HepG2 (cell line): ENCODE measurements at regions not wholly inside any gene's neighbourhood (a gene's known extent, or its start where the extent isn't known, plus 50 kb on each side); places are given as distances from the start of the nearest gene placed in this dataset.

ENCODE experiments used
- ATAC-seq: fragments of 200-7000 bp; cut with Tn5 transposase; 3 replicates; pipeline ENCODE4 v1.9.1; 2020; ENCODE audit warnings: mild to moderate bottlenecking, moderate library complexity
- BruUV-seq: library from RNA; stranded (reverse); fragments of 400-500 nt; replicated peaks from 2 replicates; lab custom pipeline; 2021; lab: Mats Ljungman, UMichigan
- CTCF ChIA-PET: fragments of 300-600 bp; formaldehyde crosslinking; extraction: SDS; loops from one replicate; lab custom pipeline; 2021; ENCODE audit warnings: low total read pairs, inconsistent platforms, low intra/inter-chr PET ratio; lab: Yijun Ruan, JAX
- POLR2A ChIA-PET: fragments of 350-600 bp; sonication (Branson Sonifier 250); formaldehyde crosslinking; loops from one replicate; lab custom pipeline; 2020; ENCODE audit warnings: antibody characterized with exemption, inconsistent platforms; lab: Yijun Ruan, JAX
- DNase-seq: peaks from one replicate; pipeline ENCODE4 v3.0.0-alpha.2; 2015; ENCODE audit warnings: low spot score
- FAIRE-seq: peaks from 3 replicates; lab custom pipeline; 2011; peaks lifted over from hg19 to GRCh38; lab: Jason Lieb, UNC
- H2AFZ ChIP-seq: one replicate; pipeline ENCODE4 v1.6.1; 2011; ENCODE audit warnings: low read length, inconsistent platforms
- H3K27ac ChIP-seq: fragments of 300-600 bp; 3 replicates; pipeline ENCODE4 v1.8.0; 2011; ENCODE audit warnings: mixed run types, mild to moderate bottlenecking, mixed read lengths, low read length, inconsistent platforms; ENCODE audit not compliant: insufficient read depth; ENCODE audit errors: extremely low read length
- H3K27me3 ChIP-seq, 2 experiments: fragments of 200-600 bp in 1 of 2; 2 replicates in 1 of 2; 3 replicates in 1 of 2; pipeline versions ENCODE4 v1.6.0 to v1.8.0; 2011; ENCODE audit warnings: low read length in 2 of 2, mild to moderate bottlenecking in 2 of 2, moderate library complexity in 2 of 2, inconsistent platforms in 1 of 2; ENCODE audit not compliant: insufficient read depth in 2 of 2, control insufficient read depth in 1 of 2
- H3K36me3 ChIP-seq, 2 experiments: fragments of 200-600 bp in 1 of 2; replicated peaks in 1 of 2; 2 replicates in 1 of 2; 3 replicates in 1 of 2; pipeline versions ENCODE4 v1.5.1 to v1.8.0; 2011; ENCODE audit warnings: low read length in 2 of 2, inconsistent platforms in 1 of 2; ENCODE audit not compliant: insufficient read depth in 2 of 2, control insufficient read depth in 1 of 2
- H3K4me1 ChIP-seq: 2 replicates; pipeline ENCODE4 v1.5.1; 2012; ENCODE audit warnings: low read length, inconsistent platforms; ENCODE audit not compliant: insufficient read depth
- H3K4me2 ChIP-seq: 2 replicates; pipeline ENCODE4 v1.6.0; 2011; ENCODE audit warnings: low read depth, low read length, inconsistent platforms
- H3K4me3 ChIP-seq, 3 experiments: fragments of 200-600 bp in 1 of 3; sonication (generic), shearing (Covaris generic) in 1 of 3; replicated peaks in 1 of 3; 2 replicates each; pipeline ENCODE4 v1.5.1; 2011 to 2016; ENCODE audit warnings: low read length in 3 of 3, inconsistent platforms in 2 of 3, low read depth in 2 of 3, mild to moderate bottlenecking in 2 of 3, control low read depth in 1 of 3, mixed read lengths in 1 of 3; ENCODE audit not compliant: insufficient read depth in 1 of 3
- H3K79me2 ChIP-seq: one replicate; pipeline ENCODE4 v1.6.1; 2011; ENCODE audit warnings: low read length, inconsistent platforms; ENCODE audit not compliant: insufficient read depth
- H3K9ac ChIP-seq: 2 replicates; pipeline ENCODE4 v1.6.0; 2011; ENCODE audit warnings: mild to moderate bottlenecking, low read depth, low read length, inconsistent platforms; ENCODE audit not compliant: insufficient read depth
- H3K9me3 ChIP-seq: 2 replicates; pipeline ENCODE4 v1.5.1; 2012; ENCODE audit warnings: mild to moderate bottlenecking, low read length
- H4K20me1 ChIP-seq: 2 replicates; pipeline ENCODE4 v1.6.0; 2011; ENCODE audit warnings: inconsistent platforms, mild to moderate bottlenecking, low read length, moderate library complexity; ENCODE audit not compliant: insufficient read depth
- AGO1 ChIP-seq: fragments of 200-400 bp; formaldehyde crosslinking; IDR thresholded peaks from 2 replicates; pipeline ENCODE4 v1.6.1; 2017; ENCODE audit warnings: mild to moderate bottlenecking, low read depth, low read length, moderate library complexity; ENCODE audit not compliant: poor library complexity, severe bottlenecking
- BORCS8-MEF2B ChIP-seq: sonication (generic); formaldehyde crosslinking; IDR thresholded peaks from 2 replicates; pipeline ENCODE4 v1.8.0; 2022; ENCODE audit warnings: mild to moderate bottlenecking, missing genetic modification reagents
- HHEX ChIP-seq: IDR thresholded peaks from 2 replicates; pipeline ENCODE4 v1.6.1; 2016; ENCODE audit warnings: control low read depth
- HOXA3 ChIP-seq: sonication (generic); formaldehyde crosslinking; IDR thresholded peaks from 2 replicates; pipeline ENCODE4 v1.5.0; 2020; ENCODE audit warnings: missing genetic modification reagents
- MEIS2 ChIP-seq: sonication (generic); formaldehyde crosslinking; IDR thresholded peaks from 2 replicates; pipeline ENCODE4 v1.9.0; 2021; ENCODE audit warnings: mild to moderate bottlenecking, missing genetic modification reagents
- MIER3 ChIP-seq: IDR thresholded peaks from 2 replicates; pipeline ENCODE4 v1.6.1; 2016; ENCODE audit warnings: missing compliant biosample characterization, borderline replicate concordance
- NFE2L2 ChIP-seq: fragments of 150-350 bp; IDR thresholded peaks from 2 replicates; pipeline ENCODE4 v1.6.1; 2014; ENCODE audit warnings: low read length
- NR2C2 ChIP-seq: sonication (generic); formaldehyde crosslinking; IDR thresholded peaks from 2 replicates; pipeline ENCODE4 v1.4.0; 2020; ENCODE audit warnings: missing genetic modification reagents, mild to moderate bottlenecking, moderate library complexity, borderline replicate concordance
- NR2F2 ChIP-seq: IDR thresholded peaks from 2 replicates; pipeline ENCODE4 v1.6.1; 2012; ENCODE audit warnings: low read depth, inconsistent platforms, borderline replicate concordance
- RELA ChIP-seq: sonication (generic); formaldehyde crosslinking; IDR thresholded peaks from 2 replicates; pipeline ENCODE4 v1.4.0; 2020; ENCODE audit warnings: missing genetic modification reagents
- REPIN1 ChIP-seq: sonication (generic); formaldehyde crosslinking; IDR thresholded peaks from 2 replicates; pipeline ENCODE4 v1.8.0; 2022; ENCODE audit warnings: missing genetic modification reagents, low read depth, mild to moderate bottlenecking, borderline replicate concordance
- SKI ChIP-seq: fragments of 450-650 bp; IDR thresholded peaks from one replicate; pipeline ENCODE4 v1.6.1; 2018; ENCODE audit warnings: mild to moderate bottlenecking; ENCODE audit not compliant: partially characterized antibody
- SOX5 ChIP-seq: IDR thresholded peaks from 2 replicates; pipeline ENCODE4 v1.6.1; 2016; ENCODE audit warnings: borderline replicate concordance
- SRF ChIP-seq: IDR thresholded peaks from 2 replicates; pipeline ENCODE4 v1.6.1; 2011; ENCODE audit warnings: mild to moderate bottlenecking, low read depth, low read length, moderate library complexity
- ZFP37 ChIP-seq: sonication (generic); formaldehyde crosslinking; IDR thresholded peaks from 2 replicates; pipeline ENCODE4 v1.4.0; 2020; ENCODE audit warnings: missing genetic modification reagents, borderline replicate concordance
- ZNF441 ChIP-seq: sonication (generic); formaldehyde crosslinking; IDR thresholded peaks from 2 replicates; pipeline ENCODE4 v1.7.0; 2021; ENCODE audit warnings: missing genetic modification reagents, borderline replicate concordance
- ZNF446 ChIP-seq: sonication (generic); formaldehyde crosslinking; IDR thresholded peaks from 2 replicates; pipeline ENCODE4 v1.5.0; 2020; ENCODE audit warnings: mild to moderate bottlenecking, missing genetic modification reagents
- ZNF547 ChIP-seq: sonication (generic); formaldehyde crosslinking; IDR thresholded peaks from 2 replicates; pipeline ENCODE4 v1.5.1; 2020; ENCODE audit warnings: mild to moderate bottlenecking, missing genetic modification reagents
- ZNF550 ChIP-seq: sonication (generic); formaldehyde crosslinking; IDR thresholded peaks from 2 replicates; pipeline ENCODE4 v1.4.0; 2020; ENCODE audit warnings: mild to moderate bottlenecking, missing genetic modification reagents, borderline replicate concordance
- ZNF557 ChIP-seq: sonication (generic); formaldehyde crosslinking; IDR thresholded peaks from 2 replicates; pipeline ENCODE4 v1.4.0; 2020; ENCODE audit warnings: missing genetic modification reagents
- ZNF577 ChIP-seq: sonication (generic); formaldehyde crosslinking; IDR thresholded peaks from 2 replicates; pipeline ENCODE4 v1.4.0; 2020; ENCODE audit warnings: mild to moderate bottlenecking, low read depth, missing genetic modification reagents, borderline replicate concordance
- ZNF619 ChIP-seq: sonication (generic); formaldehyde crosslinking; IDR thresholded peaks from 2 replicates; pipeline ENCODE4 v1.4.0; 2020; ENCODE audit warnings: mild to moderate bottlenecking, missing genetic modification reagents
- ZNF891 ChIP-seq: sonication (generic); formaldehyde crosslinking; IDR thresholded peaks from 2 replicates; pipeline ENCODE4 v1.5.0; 2020; ENCODE audit warnings: mild to moderate bottlenecking, missing genetic modification reagents
- WGBS: methylation state at CpG from one replicate; pipeline ENCODE4 v1.1.6; 2017; ENCODE audit warnings: low lambda C conversion rate; 5-methylcytosine and 5-hydroxymethylcytosine counted together
- in situ Hi-C: cut with HindIII; loops from 2 replicates; pipeline ENCODE4 v1.10.0; 2017; ENCODE audit warnings: low pct_unique_long_range_greater_than_20kb; ENCODE audit not compliant: extremely low pct_ligation_motif_present
- intact Hi-C: fragments of 100-400 bp; cut with micrococcal nuclease; formaldehyde crosslinking; loops from one replicate; pipeline ENCODE4 v1.10.0; 2022; ENCODE audit not compliant: unreplicated experiment
- TF ChIP-seq, protein P1 (sequence below): sonication (generic); formaldehyde crosslinking; IDR thresholded peaks from 2 replicates; pipeline ENCODE4 v1.4.0; 2020; ENCODE audit warnings: missing genetic modification reagents

DNA sequence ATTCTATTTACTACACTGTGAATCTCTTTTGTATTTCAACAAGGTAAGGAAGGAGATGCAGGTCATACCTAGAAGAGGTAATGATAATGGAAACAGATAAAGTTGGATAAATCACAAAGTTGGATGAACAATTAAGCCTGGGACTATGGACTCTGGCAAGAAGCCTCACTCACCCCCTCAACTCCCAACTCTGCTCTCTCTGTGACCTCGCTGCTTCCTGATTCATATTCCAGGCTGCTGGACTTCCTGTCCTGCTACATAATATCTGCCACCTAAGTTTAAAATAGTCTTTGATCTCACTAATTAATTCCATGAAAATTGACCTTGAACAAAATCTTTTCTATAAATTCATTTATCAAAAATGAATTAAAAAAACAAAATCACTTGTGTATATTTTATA is 215.3 kb downstream of the CALCRL start:
- CTCF ChIA-PET = no interaction called here
- no peaks in the 10 kb centered on the region for H4K20me1 ChIP-seq
- BruUV-seq = no TSS peak
- intact Hi-C loops = no loop called here
- no peaks in the 10 kb centered on the region for H3K36me3 ChIP-seq
- H3K4me3 ChIP-seq = no peak overlapping the region
- H3K9me3 ChIP-seq = no peaks in the 10 kb centered on the region
- ATAC-seq (no peak), FAIRE-seq (no peak), DNase-seq (no peak)
- H3K27ac ChIP-seq = no peak overlapping the region
- in situ Hi-C loops = no loop called here
- H3K4me2 ChIP-seq = no peak overlapping the region
- no peak overlapping the region for H3K9ac ChIP-seq
- H2AFZ ChIP-seq = no peak overlapping the region
- POLR2A ChIA-PET = no interaction called here
- no peaks in the 10 kb centered on the region for H3K79me2 ChIP-seq
- TF ChIP-seq SKI (no peak), ZNF550 (no peak), MIER3 (CRISPR knock-in tag) (no peak), SRF (no peak), ZNF557 (CRISPR knock-in tag) (no peak), ZNF619 (no peak), ZNF547 (CRISPR knock-in tag) (no peak), HOXA3 (CRISPR knock-in tag) (no peak), NFE2L2 (no peak)
- TF ChIP-seq, protein P1, sequence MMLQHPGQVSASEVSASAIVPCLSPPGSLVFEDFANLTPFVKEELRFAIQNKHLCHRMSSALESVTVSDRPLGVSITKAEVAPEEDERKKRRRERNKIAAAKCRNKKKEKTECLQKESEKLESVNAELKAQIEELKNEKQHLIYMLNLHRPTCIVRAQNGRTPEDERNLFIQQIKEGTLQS (CRISPR knock-in tag) = no peak
- WGBS = 3% methylated on average over 1 of the region's 1 CpG
- H3K27me3 ChIP-seq = no peaks in the 10 kb centered on the region
- H3K4me1 ChIP-seq = no peaks in the 10 kb centered on the region

DNA sequence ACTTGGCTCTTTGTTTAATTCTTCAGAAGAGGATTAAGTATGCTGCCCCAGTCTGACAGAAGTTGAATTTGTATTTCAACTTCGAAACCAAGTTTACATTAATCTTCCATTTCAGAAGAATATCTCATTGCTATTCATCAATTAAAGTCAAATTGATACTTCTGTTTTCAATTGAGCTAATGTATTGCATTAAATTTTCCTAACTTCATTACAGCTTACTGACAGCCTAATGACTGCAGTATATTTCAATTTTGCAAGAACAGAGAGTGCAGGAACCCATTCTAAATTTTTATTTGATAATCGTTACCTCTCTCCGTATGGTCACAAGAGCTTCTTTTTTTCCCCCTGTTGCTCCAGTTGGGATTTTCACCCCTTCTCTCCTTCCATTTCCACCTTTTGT is 218.0 kb downstream of the CALCRL start:
- Histone ChIP-seq H3K27me3 (no peaks in the 10 kb centered on the region), H3K79me2 (no peaks in the 10 kb centered on the region), H3K4me2 (no peak overlapping the region), H3K9ac (no peak overlapping the region), H3K4me1 (no peaks in the 10 kb centered on the region), H3K27ac (no peak overlapping the region), H4K20me1 (no peaks in the 10 kb centered on the region), H2AFZ (no peak overlapping the region), H3K36me3 (no peaks in the 10 kb centered on the region), H3K9me3 (no peaks in the 10 kb centered on the region), H3K4me3 (no peak overlapping the region)
- BruUV-seq = no TSS peak
- ATAC-seq (no peak), FAIRE-seq (no peak), DNase-seq (no peak)
- POLR2A ChIA-PET = no interaction called here
- in situ Hi-C loops (no loop called here), intact Hi-C loops (no loop called here)
- WGBS = 9% methylated on average over 3 of the region's 3 CpGs
- CTCF ChIA-PET = no interaction called here
- no peak for TF ChIP-seq NR2C2
- no peak for TF ChIP-seq BORCS8-MEF2B
- no peak for TF ChIP-seq ZNF446 (CRISPR knock-in tag)
- no peak for TF ChIP-seq NR2F2
- TF ChIP-seq ZNF891 (CRISPR knock-in tag) = no peak
- no peak for TF ChIP-seq HHEX (CRISPR knock-in tag)
- TF ChIP-seq ZFP37 (CRISPR knock-in tag) = no peak
- no peak for TF ChIP-seq RELA (CRISPR knock-in tag)
- no peak for TF ChIP-seq REPIN1
- no peak for TF ChIP-seq ZNF577
- no peak for TF ChIP-seq MEIS2 (CRISPR knock-in tag)
- no peak for TF ChIP-seq AGO1
- TF ChIP-seq SOX5 (CRISPR knock-in tag) = no peak
- no peak for TF ChIP-seq ZNF441 (CRISPR knock-in tag)
